SK-MEL-5 (cell line): ENCODE measurements at regions not wholly inside any gene's neighbourhood (a gene's known extent, or its start where the extent isn't known, plus 50 kb on each side); places are given as distances from the start of the nearest gene placed in this dataset.

Experiments used
- DNase-seq: peaks from one replicate; pipeline ENCODE4 v3.0.0-alpha.2; 2016; ENCODE audit warnings: low read depth, low spot score
- in situ Hi-C: cut with HindIII; loops from 2 replicates; pipeline ENCODE4 v1.10.0; 2016; ENCODE audit warnings: low sequenced_read_pairs, high pct_unique_total_duplicates, low pct_unique_long_range_greater_than_20kb

DNA sequence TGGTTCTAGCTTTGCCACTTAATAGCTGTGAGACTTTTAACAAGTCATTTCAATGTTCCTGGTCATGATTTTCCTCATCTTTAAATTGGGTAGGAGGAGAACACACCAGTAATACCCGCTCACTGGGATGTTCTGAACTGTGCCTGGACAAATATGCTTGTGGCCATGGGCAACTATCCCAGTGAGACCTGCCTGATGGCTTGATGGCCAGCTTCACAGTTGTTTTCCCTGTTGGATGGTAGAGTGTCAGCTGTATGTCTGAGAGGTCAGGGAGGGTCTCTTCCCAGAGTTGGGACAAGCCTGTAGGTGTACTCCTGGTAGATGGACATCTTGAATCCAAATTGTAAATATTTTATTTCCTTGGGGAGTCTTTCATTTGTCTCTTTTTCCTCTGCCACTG, 92.5 kb upstream of the PFN2 start:
- DNase-seq: no peak
- in situ Hi-C loops: no loop called here

GRCh38 chr3:150062492-150062891, 91.8 kb upstream of the PFN2 start:
- peak; percentile 23 for DNase-seq
- in situ Hi-C loops: no loop called here

GRCh38 chr3:150061288-150062024, 90.8 kb upstream of the PFN2 start:
- no peak for DNase-seq
- in situ Hi-C loops: no loop called here

- DNase-seq: no peak
- in situ Hi-C loops: no loop called here
Measured at GRCh38 chr3:150059729-150060128, 89.0 kb upstream of the PFN2 start.

GRCh38 chr3:150059241-150059640, 88.5 kb upstream of the PFN2 start:
- in situ Hi-C loops: no loop called here
- no peak for DNase-seq

GRCh38 chr3:150057227-150057626, 86.5 kb upstream of the PFN2 start:
- DNase-seq: no peak
- in situ Hi-C loops: no loop called here

DNA sequence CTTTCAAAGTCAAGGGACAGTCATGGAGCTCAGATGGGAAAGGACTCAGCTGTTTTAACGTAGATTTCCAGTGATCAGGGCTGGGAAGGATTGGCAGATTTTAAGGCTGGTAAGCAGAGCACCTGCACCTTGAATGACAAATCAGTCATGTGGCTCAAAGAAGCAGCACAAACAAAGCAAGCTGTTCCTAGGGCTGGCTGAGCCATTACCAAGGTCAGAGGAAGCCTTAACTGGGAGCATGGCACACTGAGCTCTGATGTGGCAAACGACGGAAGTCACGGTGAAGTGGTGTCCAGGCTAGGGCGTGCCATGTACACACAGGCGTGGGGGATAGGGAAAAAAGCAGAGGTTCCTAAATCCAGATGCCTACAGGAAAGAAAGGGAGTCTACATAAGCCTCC, 84.6 kb upstream of the PFN2 start:
- in situ Hi-C loops: no loop called here
- no peak for DNase-seq

- in situ Hi-C loops: no loop called here
- DNase-seq: no peak
Measured at GRCh38 chr3:150054635-150055034, 83.9 kb upstream of the PFN2 start.

DNA sequence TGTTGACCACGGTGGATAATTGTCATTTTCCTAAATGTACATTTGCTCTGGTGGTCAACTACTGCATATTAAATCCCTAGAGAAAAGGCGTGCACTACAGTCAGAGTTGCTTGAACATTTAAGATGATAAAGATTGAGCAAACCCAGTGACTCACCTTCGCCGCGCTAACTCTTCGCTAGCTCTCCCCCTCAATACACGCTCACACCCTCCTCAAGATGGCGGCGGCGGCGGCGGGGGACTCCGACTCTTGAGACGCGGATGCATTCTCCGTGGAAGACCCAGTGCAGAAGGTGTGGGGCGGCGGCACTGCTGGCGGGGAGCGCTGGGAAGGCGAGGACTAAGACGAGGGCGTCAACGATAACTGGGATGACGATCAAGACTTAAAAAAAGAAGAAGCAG, 79.8 kb upstream of the PFN2 start:
- in situ Hi-C loops: no loop called here
- DNase-seq: no peak

DNA sequence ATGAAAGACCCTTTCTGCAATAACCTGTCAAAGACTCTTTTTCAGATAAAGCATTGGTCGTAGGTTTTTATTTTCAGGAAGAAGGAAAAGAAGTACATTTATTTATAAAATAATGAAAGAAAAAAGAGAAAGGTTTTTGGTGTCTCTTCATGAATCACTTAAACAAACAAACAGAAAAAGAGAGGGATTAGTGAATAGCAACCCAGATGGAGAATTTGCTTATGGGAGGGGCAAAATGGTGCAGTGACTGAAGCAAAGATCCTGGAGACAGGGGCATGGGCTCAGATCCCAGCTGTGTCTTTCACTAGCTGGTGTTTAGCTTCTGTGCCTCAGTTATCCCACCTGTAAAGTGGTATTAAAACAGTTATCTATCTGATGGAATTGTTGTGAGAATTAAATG, 78.6 kb upstream of the PFN2 start:
- no peak for DNase-seq
- in situ Hi-C loops: no loop called here

GRCh38 chr3:150041877-150042276, 71.2 kb upstream of the PFN2 start:
- DNase-seq: no peak
- in situ Hi-C loops: no loop called here

DNA sequence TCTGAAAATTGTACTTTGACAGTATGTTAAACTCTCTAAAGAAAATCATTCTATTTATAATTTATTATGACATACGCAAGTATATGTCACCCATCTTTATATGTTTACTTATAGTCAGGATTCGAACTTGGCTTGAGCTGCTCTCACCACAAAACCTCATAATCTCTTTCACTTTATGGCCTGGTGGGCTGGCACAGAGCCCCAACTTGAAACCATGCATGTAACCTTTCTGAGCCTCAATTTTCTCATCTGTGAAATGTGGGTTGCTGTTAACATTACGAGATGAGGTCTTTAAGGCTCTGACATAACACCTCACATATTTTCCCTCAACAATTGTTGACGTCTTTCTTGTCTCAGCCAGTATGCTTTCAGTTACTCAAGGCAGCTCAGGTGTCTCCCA, 69.4 kb upstream of the PFN2 start:
- DNase-seq: no peak
- in situ Hi-C loops: no loop called here

DNA sequence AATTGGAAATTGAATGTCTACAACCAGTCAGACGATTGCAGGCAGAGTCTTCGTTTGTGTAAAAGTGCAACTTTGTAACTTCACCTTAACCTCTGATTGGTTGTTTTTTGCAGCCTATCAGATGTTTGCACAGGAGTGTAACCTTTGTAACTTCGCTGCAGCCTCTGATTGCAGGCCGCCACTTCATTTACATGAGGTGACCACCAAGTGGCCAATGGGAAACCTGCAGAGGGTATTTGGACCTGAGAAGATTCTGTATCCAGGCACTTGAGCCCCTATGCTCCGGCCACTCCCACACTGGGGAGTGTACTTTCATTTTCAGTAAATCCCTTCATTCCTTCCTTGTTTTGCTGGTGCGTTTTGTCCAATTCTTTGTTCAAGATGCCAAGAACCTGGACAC, 68.1 kb upstream of the PFN2 start:
- in situ Hi-C loops: no loop called here
- DNase-seq: peak; percentile 70

GRCh38 chr3:150036780-150037179, 66.1 kb upstream of the PFN2 start:
- in situ Hi-C loops: no loop called here
- no peak for DNase-seq

- in situ Hi-C loops: no loop called here
- no peak for DNase-seq
Measured at GRCh38 chr3:150035910-150036612, 65.4 kb upstream of the PFN2 start.

- in situ Hi-C loops: no loop called here
Measured at GRCh38 chr3:150035301-150035779, 64.6 kb upstream of the PFN2 start.

GRCh38 chr3:150033721-150034120, 63.0 kb upstream of the PFN2 start:
- in situ Hi-C loops: no loop called here
- no peak for DNase-seq

More at GRCh38 chr3:150035301-150035779, 64.6 kb upstream of the PFN2 start:
- no peak for DNase-seq

- in situ Hi-C loops: no loop called here
- no peak for DNase-seq
Measured at GRCh38 chr3:150030841-150031240, 60.1 kb upstream of the PFN2 start.

- no peak for DNase-seq
- in situ Hi-C loops: no loop called here
Measured at GRCh38 chr3:150023239-150023636, 52.5 kb upstream of the PFN2 start.
